AG04450 (cell line): ENCODE measurements at regions not wholly inside any gene's neighbourhood (a gene's known extent, or its start where the extent isn't known, plus 50 kb on each side); places are given as distances from the start of the nearest gene placed in this dataset.

Source experiments
- CTCF ChIA-PET: fragments of 300-600, 350-600 bp; formaldehyde crosslinking; extraction: SDS; loops from one replicate; lab custom pipeline; 2022; ENCODE audit warnings: antibody characterized with exemption, inconsistent platforms; lab: Charles Lee
- POLR2A ChIA-PET: fragments of 350-600 bp; formaldehyde crosslinking; extraction: SDS; loops from one replicate; lab custom pipeline; 2021; ENCODE audit warnings: antibody characterized with exemption, inconsistent platforms; lab: Yijun Ruan, JAX
- DNase-seq: peaks from one replicate; pipeline ENCODE4 v3.0.0-alpha.2; 2011; ENCODE audit warnings: low read depth, low spot score
- H3K27ac ChIP-seq: one replicate; pipeline ENCODE4 v1.5.1; 2012; ENCODE audit warnings: low read depth, low read length, control low read depth
- H3K27me3 ChIP-seq: one replicate; pipeline ENCODE4 v1.6.0; 2012; ENCODE audit warnings: low read length; ENCODE audit not compliant: control insufficient read depth, insufficient read depth
- H3K4me3 ChIP-seq: 2 replicates; pipeline ENCODE4 v1.5.1; 2011; ENCODE audit warnings: mild to moderate bottlenecking, low read depth, low read length, control low read depth
- H3K9me3 ChIP-seq: 2 replicates; pipeline ENCODE4 v1.5.1; 2012; ENCODE audit warnings: low read length; ENCODE audit not compliant: control insufficient read depth, insufficient read depth
- CTCF ChIP-seq: IDR thresholded peaks from 2 replicates; pipeline ENCODE4 v1.5.1; 2011; ENCODE audit warnings: low read depth, low read length, control low read depth, inconsistent platforms

DNA sequence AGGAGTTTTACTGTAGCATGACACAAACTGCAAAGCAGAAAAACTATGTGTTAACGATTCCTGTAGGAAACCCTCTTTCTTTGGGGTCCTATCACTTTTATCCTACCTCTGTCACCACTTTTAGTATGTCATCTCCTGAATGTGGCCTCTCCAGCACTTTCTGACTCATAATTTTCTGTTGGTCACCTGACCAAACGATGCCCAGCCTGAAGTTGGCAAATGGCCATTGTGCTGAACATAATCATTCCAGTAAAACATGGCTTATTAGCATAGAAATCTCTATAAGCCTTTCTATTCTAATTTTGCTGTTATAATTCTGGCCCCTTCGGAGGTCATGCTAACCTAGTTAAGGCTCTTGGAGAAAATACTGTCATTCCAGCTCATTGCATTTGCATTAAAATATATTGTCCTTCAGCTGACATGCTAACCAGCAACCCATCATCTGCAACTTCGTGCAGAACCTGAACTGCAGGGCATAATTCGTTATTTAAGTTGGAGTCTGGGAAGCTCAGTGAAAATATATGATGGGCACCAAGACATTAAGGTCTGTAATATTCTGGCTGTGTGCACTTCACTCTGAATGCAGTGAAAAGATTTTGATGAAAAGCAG is 140.3 kb downstream of the NMUR2 start:
- ChIA-PET POLR2A (no interaction called here), CTCF (no interaction called here)
- Histone ChIP-seq H3K4me3 (no peak overlapping the region), H3K27ac (no peak overlapping the region), H3K9me3 (no peaks in the 10 kb centered on the region), H3K27me3 (no peaks in the 10 kb centered on the region)
- no peak for DNase-seq
- TF ChIP-seq CTCF: no peak

DNA sequence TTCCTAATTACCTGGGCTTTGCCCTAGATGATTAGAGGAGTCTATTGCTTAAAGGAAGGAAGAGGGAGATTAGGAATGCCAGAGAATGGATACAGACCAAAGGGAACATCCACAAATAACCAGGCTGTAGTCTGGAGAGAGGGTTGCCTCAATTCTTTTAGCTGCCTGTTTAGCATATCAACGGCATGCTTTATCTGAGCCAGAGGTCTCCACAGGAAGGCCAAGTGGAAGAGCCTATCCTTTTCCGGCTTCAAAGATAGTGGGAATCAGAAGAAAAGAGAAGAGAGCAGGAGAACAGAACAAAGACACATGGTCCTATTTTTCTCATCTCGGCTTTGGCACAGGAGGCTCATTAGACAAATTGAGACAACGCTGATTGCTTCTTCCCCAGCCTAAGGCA is 142.4 kb downstream of the NMUR2 start:
- no peak for TF ChIP-seq CTCF
- no peak for DNase-seq
- Histone ChIP-seq H3K27ac (no peak overlapping the region), H3K9me3 (no peaks in the 10 kb centered on the region), H3K4me3 (no peak overlapping the region), H3K27me3 (no peaks in the 10 kb centered on the region)
- CTCF ChIA-PET: no interaction called here
- POLR2A ChIA-PET: no interaction called here

GRCh38 chr5:152260940-152261339 is 144.1 kb downstream of the NMUR2 start:
- no peak for DNase-seq
- H3K27ac ChIP-seq: no peak overlapping the region
- no peaks in the 10 kb centered on the region for H3K27me3 ChIP-seq
- H3K9me3 ChIP-seq: no peaks in the 10 kb centered on the region
- CTCF ChIA-PET: no interaction called here
- H3K4me3 ChIP-seq: no peak overlapping the region
- POLR2A ChIA-PET: no interaction called here
- TF ChIP-seq CTCF: no peak

- Histone ChIP-seq H3K4me3 (no peak overlapping the region), H3K27me3 (no peaks in the 10 kb centered on the region), H3K9me3 (no peaks in the 10 kb centered on the region), H3K27ac (no peak overlapping the region)
- DNase-seq: no peak
- ChIA-PET CTCF (no interaction called here), POLR2A (no interaction called here)
- no peak for TF ChIP-seq CTCF
These were observed 145.4 kb downstream of the NMUR2 start for GRCh38 chr5:152259702-152260101.

- H3K27ac ChIP-seq: no peak overlapping the region
- no peaks in the 10 kb centered on the region for H3K27me3 ChIP-seq
- no peak for TF ChIP-seq CTCF
- DNase-seq: no peak
- ChIA-PET CTCF (no interaction called here), POLR2A (no interaction called here)
- no peaks in the 10 kb centered on the region for H3K9me3 ChIP-seq
- H3K4me3 ChIP-seq: no peak overlapping the region
These were observed 148.5 kb downstream of the NMUR2 start for GRCh38 chr5:152256580-152256979.
